Astrocyte (in vitro differentiated cells and primary cell): ENCODE measurements at regions not wholly inside any gene's neighbourhood (a gene's known extent, or its start where the extent isn't known, plus 50 kb on each side); places are given as distances from the start of the nearest gene placed in this dataset.

Experiments used
- DNase-seq: peaks from one replicate; pipeline ENCODE4 v3.0.0-alpha.2; 2010; ENCODE audit warnings: low read depth
- FAIRE-seq: peaks from 2 replicates; lab custom pipeline; 2011; peaks lifted over from hg19 to GRCh38; lab: Jason Lieb, UNC
- H2AFZ ChIP-seq: 2 replicates; pipeline ENCODE4 v1.6.0; 2012; ENCODE audit warnings: low read depth, low read length, inconsistent platforms
- H3K27ac ChIP-seq: 2 replicates; pipeline ENCODE4 v1.5.1; 2011; ENCODE audit warnings: low read depth, low read length, inconsistent platforms
- H3K27me3 ChIP-seq: 2 replicates; pipeline ENCODE4 v1.6.0; 2011; ENCODE audit warnings: low read length, inconsistent platforms; ENCODE audit not compliant: insufficient read depth
- H3K36me3 ChIP-seq: 2 replicates; pipeline ENCODE4 v1.5.1; 2011; ENCODE audit warnings: low read length, inconsistent platforms; ENCODE audit not compliant: insufficient read depth
- H3K4me1 ChIP-seq: 2 replicates; pipeline ENCODE4 v1.5.1; 2011; ENCODE audit warnings: low read length, inconsistent platforms; ENCODE audit not compliant: insufficient read depth
- H3K4me2 ChIP-seq: 2 replicates; pipeline ENCODE4 v1.6.0; 2012; ENCODE audit warnings: low read length, inconsistent platforms
- H3K4me3 ChIP-seq: 2 replicates; pipeline ENCODE4 v1.5.1; 2011; ENCODE audit warnings: low read depth, mild to moderate bottlenecking, low read length, inconsistent platforms; ENCODE audit not compliant: insufficient read depth
- H3K79me2 ChIP-seq: 2 replicates; pipeline ENCODE4 v1.6.0; 2012; ENCODE audit warnings: mild to moderate bottlenecking, low read length, inconsistent platforms; ENCODE audit not compliant: insufficient read depth
- H3K9ac ChIP-seq: 2 replicates; pipeline ENCODE4 v1.6.0; 2012; ENCODE audit warnings: mild to moderate bottlenecking, low read length, inconsistent platforms
- H3K9me3 ChIP-seq: 2 replicates; pipeline ENCODE4 v1.5.1; 2012; ENCODE audit warnings: low read depth, mild to moderate bottlenecking, low read length, inconsistent platforms; ENCODE audit not compliant: insufficient read depth
- H4K20me1 ChIP-seq: 2 replicates; pipeline ENCODE4 v1.6.0; 2012; ENCODE audit warnings: low read length, inconsistent platforms; ENCODE audit not compliant: insufficient read depth
- H3K27ac Mint-ChIP-seq: one replicate; pipeline ENCODE4 v1.8.0; 2021; ENCODE audit warnings: mild to moderate bottlenecking, mixed read lengths; ENCODE audit not compliant: unreplicated experiment
- H3K27me3 Mint-ChIP-seq: one replicate; pipeline ENCODE4 v1.8.0; 2021; ENCODE audit warnings: low read depth, mixed read lengths; ENCODE audit not compliant: unreplicated experiment
- H3K36me3 Mint-ChIP-seq: one replicate; pipeline ENCODE4 v1.8.0; 2021; ENCODE audit warnings: low read depth, mixed read lengths; ENCODE audit not compliant: unreplicated experiment
- H3K4me1 Mint-ChIP-seq: one replicate; pipeline ENCODE4 v1.8.0; 2021; ENCODE audit warnings: low read depth, mixed read lengths; ENCODE audit not compliant: unreplicated experiment
- H3K4me3 Mint-ChIP-seq: one replicate; pipeline ENCODE4 v1.8.0; 2021; ENCODE audit warnings: mild to moderate bottlenecking, moderate library complexity, mixed read lengths; ENCODE audit not compliant: unreplicated experiment
- H3K9me3 Mint-ChIP-seq: one replicate; pipeline ENCODE4 v1.8.0; 2021; ENCODE audit warnings: mild to moderate bottlenecking, mixed read lengths; ENCODE audit not compliant: unreplicated experiment
- EZH2 ChIP-seq: IDR thresholded peaks from 2 replicates; pipeline ENCODE4 v1.6.1; 2012; ENCODE audit warnings: mild to moderate bottlenecking, low read length, inconsistent platforms; ENCODE audit not compliant: insufficient read depth
- TF ChIP-seq, protein P1 (sequence below): IDR thresholded peaks from 2 replicates; pipeline ENCODE4 v1.5.1; 2011; ENCODE audit warnings: low read depth, mild to moderate bottlenecking, inconsistent platforms, low read length, moderate library complexity; ENCODE audit not compliant: insufficient read depth

DNA sequence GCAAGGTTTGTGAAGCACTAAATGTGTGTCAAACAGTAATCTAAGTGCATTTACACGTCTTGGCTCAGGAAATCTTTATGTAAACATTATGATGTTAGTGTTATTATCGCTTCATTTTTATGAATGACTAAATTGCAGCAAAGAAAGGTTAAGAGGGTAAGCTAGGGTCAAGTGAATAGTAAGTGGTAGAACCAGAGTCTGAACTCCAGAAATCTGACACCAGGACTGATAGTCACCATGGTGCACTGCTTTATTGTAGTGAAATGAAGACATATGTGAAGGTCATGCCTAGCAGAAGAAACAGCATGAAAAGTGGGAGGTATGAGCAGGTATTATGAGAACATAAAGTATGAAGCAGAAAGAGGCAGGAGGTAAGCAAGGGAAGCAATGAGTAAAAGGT lies 368.7 kb upstream of the TENM4 start:
- no peak for DNase-seq
- Histone ChIP-seq H3K4me2 (no peak overlapping the region), H2AFZ (no peak overlapping the region), H3K27ac (no peak overlapping the region), H3K79me2 (no peaks in the 10 kb centered on the region), H3K9me3 (no peaks in the 10 kb centered on the region), H3K4me3 (no peak overlapping the region), H3K36me3 (no peaks in the 10 kb centered on the region), H3K4me1 (no peaks in the 10 kb centered on the region), H3K9ac (no peak overlapping the region), H3K27me3 (no peaks in the 10 kb centered on the region), H4K20me1 (no peaks in the 10 kb centered on the region)
- H3K36me3 Mint-ChIP-seq = no peaks in the 10 kb centered on the region
- H3K27ac Mint-ChIP-seq = no peak overlapping the region
- H3K27me3 Mint-ChIP-seq = no peaks in the 10 kb centered on the region
- TF ChIP-seq, protein P1, sequence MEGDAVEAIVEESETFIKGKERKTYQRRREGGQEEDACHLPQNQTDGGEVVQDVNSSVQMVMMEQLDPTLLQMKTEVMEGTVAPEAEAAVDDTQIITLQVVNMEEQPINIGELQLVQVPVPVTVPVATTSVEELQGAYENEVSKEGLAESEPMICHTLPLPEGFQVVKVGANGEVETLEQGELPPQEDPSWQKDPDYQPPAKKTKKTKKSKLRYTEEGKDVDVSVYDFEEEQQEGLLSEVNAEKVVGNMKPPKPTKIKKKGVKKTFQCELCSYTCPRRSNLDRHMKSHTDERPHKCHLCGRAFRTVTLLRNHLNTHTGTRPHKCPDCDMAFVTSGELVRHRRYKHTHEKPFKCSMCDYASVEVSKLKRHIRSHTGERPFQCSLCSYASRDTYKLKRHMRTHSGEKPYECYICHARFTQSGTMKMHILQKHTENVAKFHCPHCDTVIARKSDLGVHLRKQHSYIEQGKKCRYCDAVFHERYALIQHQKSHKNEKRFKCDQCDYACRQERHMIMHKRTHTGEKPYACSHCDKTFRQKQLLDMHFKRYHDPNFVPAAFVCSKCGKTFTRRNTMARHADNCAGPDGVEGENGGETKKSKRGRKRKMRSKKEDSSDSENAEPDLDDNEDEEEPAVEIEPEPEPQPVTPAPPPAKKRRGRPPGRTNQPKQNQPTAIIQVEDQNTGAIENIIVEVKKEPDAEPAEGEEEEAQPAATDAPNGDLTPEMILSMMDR = no peak
- TF ChIP-seq EZH2 = no peak
- FAIRE-seq = no peak
- H3K4me3 Mint-ChIP-seq = no peak overlapping the region
- no peaks in the 10 kb centered on the region for H3K4me1 Mint-ChIP-seq
- no peaks in the 10 kb centered on the region for H3K9me3 Mint-ChIP-seq

DNA sequence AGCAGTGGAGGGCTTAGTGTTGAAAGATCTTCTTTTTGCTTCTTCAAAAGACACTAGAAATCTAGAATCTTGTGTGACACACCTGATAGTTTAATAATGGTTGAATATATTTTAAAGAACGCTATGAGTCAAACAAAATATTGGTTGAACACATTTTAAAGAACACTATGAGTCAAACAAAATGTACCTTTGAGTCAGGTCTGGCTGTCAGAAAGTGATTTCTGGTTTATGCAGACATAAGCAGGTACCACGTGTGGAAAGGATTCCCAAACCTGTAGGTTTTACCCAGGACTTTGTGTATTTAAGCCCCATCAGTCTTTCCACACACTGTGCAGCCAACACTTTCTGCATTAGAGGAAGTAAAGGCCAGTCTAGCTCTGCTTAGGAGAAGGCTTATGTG lies 366.7 kb upstream of the TENM4 start:
- H3K79me2 ChIP-seq = no peaks in the 10 kb centered on the region
- TF ChIP-seq, protein P1 = no peak
- TF ChIP-seq EZH2 = no peak

DNA sequence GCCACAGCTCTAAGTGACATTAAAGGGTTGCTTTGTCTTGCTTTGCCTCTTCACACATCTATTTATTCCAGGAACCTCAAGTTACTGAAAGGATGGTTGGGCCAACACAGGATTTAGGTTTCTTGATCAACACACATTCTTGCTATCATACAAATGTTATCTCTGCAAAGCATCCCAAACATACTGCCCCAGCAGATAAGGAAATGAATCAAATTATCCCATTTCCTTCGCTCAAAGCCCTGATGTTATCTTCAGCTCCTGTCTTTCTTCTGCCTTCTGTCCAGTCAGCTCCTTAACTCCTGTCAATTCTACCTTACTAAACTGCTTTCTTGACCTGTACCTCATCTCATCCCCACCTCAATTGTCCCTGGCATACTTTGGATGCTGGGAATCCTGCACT lies 355.9 kb upstream of the TENM4 start:
- Mint-ChIP-seq H3K4me3 (no peak overlapping the region), H3K9me3 (peaks cover 2% of the 10 kb centered on the region), H3K27me3 (no peaks in the 10 kb centered on the region), H3K4me1 (peaks cover 5% of the 10 kb centered on the region), H3K36me3 (peaks cover 2% of the 10 kb centered on the region), H3K27ac (no peak overlapping the region)
- TF ChIP-seq, protein P1 = no peak
- TF ChIP-seq EZH2 = no peak
- Histone ChIP-seq H3K4me1 (no peaks in the 10 kb centered on the region), H3K4me2 (no peak overlapping the region), H3K79me2 (no peaks in the 10 kb centered on the region), H3K27ac (no peak overlapping the region), H3K9me3 (no peaks in the 10 kb centered on the region), H3K27me3 (no peaks in the 10 kb centered on the region), H2AFZ (no peak overlapping the region), H3K4me3 (no peak overlapping the region), H3K36me3 (no peaks in the 10 kb centered on the region), H3K9ac (no peak overlapping the region), H4K20me1 (no peaks in the 10 kb centered on the region)
- DNase-seq (no peak), FAIRE-seq (no peak)

More for the DNA sequence above, 366.7 kb upstream of the TENM4 start:
- no peak overlapping the region for H3K4me2 ChIP-seq
- no peak overlapping the region for H3K27ac Mint-ChIP-seq
- no peak for FAIRE-seq
- no peaks in the 10 kb centered on the region for H3K36me3 Mint-ChIP-seq
- no peak overlapping the region for H3K4me3 Mint-ChIP-seq
- H3K9ac ChIP-seq = no peak overlapping the region
- DNase-seq = no peak
- H3K27ac ChIP-seq = no peak overlapping the region
- no peaks in the 10 kb centered on the region for H3K9me3 Mint-ChIP-seq
- H4K20me1 ChIP-seq = no peaks in the 10 kb centered on the region
- no peaks in the 10 kb centered on the region for H3K4me1 ChIP-seq
- peaks cover 2% of the 10 kb centered on the region for H3K27me3 Mint-ChIP-seq
- no peak overlapping the region for H2AFZ ChIP-seq
- no peaks in the 10 kb centered on the region for H3K27me3 ChIP-seq
- H3K9me3 ChIP-seq = no peaks in the 10 kb centered on the region
- no peak overlapping the region for H3K4me3 ChIP-seq
- H3K36me3 ChIP-seq = no peaks in the 10 kb centered on the region
- H3K4me1 Mint-ChIP-seq = no peaks in the 10 kb centered on the region
